Fibroblast of the aortic adventitia (primary cell): ENCODE measurements at regions not wholly inside any gene's neighbourhood (a gene's known extent, or its start where the extent isn't known, plus 50 kb on each side); places are given as distances from the start of the nearest gene placed in this dataset.

Experiments
- DNase-seq: peaks from one replicate; pipeline ENCODE4 v3.0.0-alpha.2; 2010; ENCODE audit warnings: low read depth
- H3K4me3 ChIP-seq: 2 replicates; pipeline ENCODE4 v1.5.1; 2011; ENCODE audit warnings: low read depth, mild to moderate bottlenecking, control low read depth, low read length, moderate library complexity
- CTCF ChIP-seq: IDR thresholded peaks from 2 replicates; pipeline ENCODE4 v1.5.1; 2011; ENCODE audit warnings: mild to moderate bottlenecking, low read length, control low read depth, inconsistent platforms; ENCODE audit not compliant: insufficient read depth

GRCh38 chr11:114846416-114846791 is 168.1 kb downstream of the NXPE2 start:
- no peak for TF ChIP-seq CTCF
- no peak overlapping the region for H3K4me3 ChIP-seq
- DNase-seq, result no peak

- no peak overlapping the region for H3K4me3 ChIP-seq
- no peak for DNase-seq
- no peak for TF ChIP-seq CTCF
Measured at GRCh38 chr11:114847306-114847975, 169.1 kb downstream of the NXPE2 start.

- no peak for TF ChIP-seq CTCF
- DNase-seq, result no peak
- H3K4me3 ChIP-seq, result no peak overlapping the region
Measured at GRCh38 chr11:114848027-114848426, 169.7 kb downstream of the NXPE2 start.

GRCh38 chr11:114857281-114857680 is 179.0 kb downstream of the NXPE2 start:
- H3K4me3 ChIP-seq, result no peak overlapping the region
- DNase-seq, result no peak
- no peak for TF ChIP-seq CTCF

- no peak overlapping the region for H3K4me3 ChIP-seq
- TF ChIP-seq CTCF, result no peak
- no peak for DNase-seq
Measured at GRCh38 chr11:114864896-114865295, 186.6 kb downstream of the NXPE2 start.

GRCh38 chr11:114876234-114876633 is 197.9 kb downstream of the NXPE2 start:
- no peak for DNase-seq
- no peak for TF ChIP-seq CTCF
- H3K4me3 ChIP-seq, result no peak overlapping the region

GRCh38 chr11:114877976-114878375 is 199.6 kb downstream of the NXPE2 start:
- TF ChIP-seq CTCF, result no peak
- no peak overlapping the region for H3K4me3 ChIP-seq
- DNase-seq, result no peak
